ENCODE measurements at regions not wholly inside any gene's neighbourhood (a gene's known extent, or its start where the extent isn't known, plus 50 kb on each side); places are given as distances from the start of the nearest gene placed in this dataset.
A peak's percentile ranks its signal among the peaks of the same experiment; 100 is the strongest.

DNA sequence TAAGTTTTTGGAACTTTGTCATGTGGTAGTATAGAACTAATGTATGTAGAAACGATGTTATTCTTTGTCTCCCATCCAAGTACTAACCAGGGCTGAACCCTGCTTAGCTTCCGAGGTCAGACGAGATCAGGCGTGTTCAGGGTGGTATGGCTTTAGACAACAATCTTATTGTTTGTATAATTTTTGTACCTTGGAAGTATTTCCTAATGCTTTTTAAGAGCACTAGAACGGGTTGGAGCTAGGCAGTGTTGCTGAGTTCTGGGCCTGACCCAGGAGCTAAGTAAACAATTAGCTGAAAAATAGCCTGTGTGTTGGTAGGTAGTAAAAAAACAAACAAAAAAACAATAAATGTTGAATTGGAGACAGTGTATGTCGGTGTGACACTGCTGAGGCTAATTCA is 244.3 kb downstream of the EMP1 start (continued):
- TF ChIP-seq, protein P1, sequence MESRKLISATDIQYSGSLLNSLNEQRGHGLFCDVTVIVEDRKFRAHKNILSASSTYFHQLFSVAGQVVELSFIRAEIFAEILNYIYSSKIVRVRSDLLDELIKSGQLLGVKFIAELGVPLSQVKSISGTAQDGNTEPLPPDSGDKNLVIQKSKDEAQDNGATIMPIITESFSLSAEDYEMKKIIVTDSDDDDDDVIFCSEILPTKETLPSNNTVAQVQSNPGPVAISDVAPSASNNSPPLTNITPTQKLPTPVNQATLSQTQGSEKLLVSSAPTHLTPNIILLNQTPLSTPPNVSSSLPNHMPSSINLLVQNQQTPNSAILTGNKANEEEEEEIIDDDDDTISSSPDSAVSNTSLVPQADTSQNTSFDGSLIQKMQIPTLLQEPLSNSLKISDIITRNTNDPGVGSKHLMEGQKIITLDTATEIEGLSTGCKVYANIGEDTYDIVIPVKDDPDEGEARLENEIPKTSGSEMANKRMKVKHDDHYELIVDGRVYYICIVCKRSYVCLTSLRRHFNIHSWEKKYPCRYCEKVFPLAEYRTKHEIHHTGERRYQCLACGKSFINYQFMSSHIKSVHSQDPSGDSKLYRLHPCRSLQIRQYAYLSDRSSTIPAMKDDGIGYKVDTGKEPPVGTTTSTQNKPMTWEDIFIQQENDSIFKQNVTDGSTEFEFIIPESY (IDR thresholded peaks at IDR 0.05), result peak; percentile 59
- TF ChIP-seq RAD21 (IDR thresholded peaks at IDR 0.05) (peak; percentile 41 to 44), TAF1 (conservative IDR thresholded peaks at IDR 0.05) (no peak), NR2F2 (IDR thresholded peaks at IDR 0.05) (no peak), EGR1 (IDR thresholded peaks at IDR 0.05; ENCODE audit: low read depth in 2 of 2) (no peak)

GRCh38 chr12:13437541-13437940 is 241.0 kb downstream of the EMP1 start:
- Histone ChIP-seq H3K9me3 (ENCODE audit: control insufficient read depth in 4 of 4, low read length in 3 of 4) (no peaks in the 10 kb centered on the region), H3K9ac (ENCODE audit: low read depth in 1 of 2, low read length in 2 of 2) (no peak overlapping the region), H3K27me3 (ENCODE audit: control insufficient read depth in 4 of 4, insufficient read depth in 4 of 4, low read length in 3 of 4) (no peaks in the 10 kb centered on the region), H3K4me1 (ENCODE audit: control insufficient read depth in 4 of 4, insufficient read depth in 4 of 4, low read length in 3 of 4) (peaks cover 16 to 43% (median 30%) of the 10 kb centered on the region in 4 donors), H3K4me3 (ENCODE audit: low read depth in 1 of 3, low read length in 3 of 3) (no peak overlapping the region), H3K27ac (ENCODE audit: low read depth in 1 of 2, low read length in 2 of 2) (no peak overlapping the region), H3K36me3 (ENCODE audit: control insufficient read depth in 4 of 4, insufficient read depth in 3 of 4, low read depth in 1 of 4, low read length in 3 of 4) (no peaks in the 10 kb centered on the region)
- DNase-seq (ENCODE audit: low spot score), result no peak
- 97% methylated on average over 4 of the region's 4 CpGs for WGBS
- TF ChIP-seq CTCF (IDR thresholded peaks at IDR 0.05; ENCODE audit: low read depth, low read length, missing input control) (no peak), HNF4A (conservative IDR thresholded peaks at IDR 0.05) (no peak), RXRA (IDR thresholded peaks at IDR 0.05) (no peak), EGR1 (IDR thresholded peaks at IDR 0.05; ENCODE audit: low read depth in 2 of 2) (no peak), RAD21 (IDR thresholded peaks at IDR 0.05) (no peak), HNF4G (IDR thresholded peaks at IDR 0.05) (no peak), JUND (IDR thresholded peaks at IDR 0.05) (no peak), FOXA1 (IDR thresholded peaks at IDR 0.05) (no peak), GABPA (IDR thresholded peaks at IDR 0.05 in 1 of 2, conservative IDR thresholded peaks at IDR 0.05 in 1 of 2) (no peak), MAX (IDR thresholded peaks at IDR 0.05) (no peak), TAF1 (conservative IDR thresholded peaks at IDR 0.05) (no peak), FOXA2 (IDR thresholded peaks at IDR 0.05) (no peak)
- TF ChIP-seq, protein P2, sequence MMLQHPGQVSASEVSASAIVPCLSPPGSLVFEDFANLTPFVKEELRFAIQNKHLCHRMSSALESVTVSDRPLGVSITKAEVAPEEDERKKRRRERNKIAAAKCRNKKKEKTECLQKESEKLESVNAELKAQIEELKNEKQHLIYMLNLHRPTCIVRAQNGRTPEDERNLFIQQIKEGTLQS (IDR thresholded peaks at IDR 0.05), result no peak

DNA sequence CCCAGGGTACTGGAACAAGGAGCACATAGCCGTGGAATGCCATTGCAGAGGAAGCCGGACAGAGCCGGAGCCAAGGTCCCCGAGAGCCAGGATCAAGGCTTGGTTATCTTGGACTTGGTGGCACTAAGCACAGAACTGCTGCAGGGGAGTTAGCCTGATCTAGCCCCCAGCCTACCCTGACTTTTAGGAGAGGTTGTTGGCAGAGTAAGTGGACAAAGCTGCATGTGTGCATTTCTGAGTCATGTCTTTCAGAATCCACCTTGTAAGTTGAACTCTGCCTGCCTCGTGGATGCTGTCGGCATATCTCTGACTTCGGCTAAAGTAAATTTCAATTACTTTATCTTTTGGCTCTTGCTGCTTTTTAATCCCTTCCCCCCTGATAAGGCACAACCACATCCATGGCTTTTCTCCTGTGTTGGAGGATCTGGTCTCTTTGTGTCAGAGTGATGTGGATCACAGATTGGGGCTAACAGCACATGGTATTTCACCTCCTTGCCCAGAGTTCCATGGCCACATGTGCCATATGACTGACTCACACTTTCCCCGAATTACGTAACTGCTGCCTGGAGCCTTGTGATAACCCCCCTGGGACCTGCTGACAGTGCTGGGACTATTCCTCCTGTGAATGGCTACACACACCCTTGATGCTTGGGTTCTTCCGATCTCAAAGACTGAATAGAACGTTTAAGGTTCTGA is 240.3 kb downstream of the EMP1 start:
- Histone ChIP-seq H3K9me3 (ENCODE audit: control insufficient read depth in 4 of 4, low read length in 3 of 4) (no peaks in the 10 kb centered on the region), H3K4me1 (ENCODE audit: control insufficient read depth in 4 of 4, insufficient read depth in 4 of 4, low read length in 3 of 4) (peaks cover 16 to 37% (median 23%) of the 10 kb centered on the region in 4 donors), H3K4me3 (ENCODE audit: low read depth in 1 of 3, low read length in 3 of 3) (no peak overlapping the region), H3K36me3 (ENCODE audit: control insufficient read depth in 4 of 4, insufficient read depth in 3 of 4, low read depth in 1 of 4, low read length in 3 of 4) (no peaks in the 10 kb centered on the region), H3K9ac (ENCODE audit: low read depth in 1 of 2, low read length in 2 of 2) (no peak overlapping the region), H3K27me3 (ENCODE audit: control insufficient read depth in 4 of 4, insufficient read depth in 4 of 4, low read length in 3 of 4) (no peaks in the 10 kb centered on the region), H3K27ac (ENCODE audit: low read depth in 1 of 2, low read length in 2 of 2) (no peak overlapping the region)
- WGBS, result 60% methylated on average over 11 of the region's 11 CpGs
- no peak for DNase-seq (ENCODE audit: low spot score)
- TF ChIP-seq GABPA (IDR thresholded peaks at IDR 0.05 in 1 of 2, conservative IDR thresholded peaks at IDR 0.05 in 1 of 2) (no peak), FOXA2 (IDR thresholded peaks at IDR 0.05) (peak; percentile 13), RAD21 (IDR thresholded peaks at IDR 0.05) (peak in 1 of 2 donors; percentile 12), TAF1 (conservative IDR thresholded peaks at IDR 0.05) (no peak), FOXA1 (IDR thresholded peaks at IDR 0.05) (no peak), REST (IDR thresholded peaks at IDR 0.05) (no peak), HNF4G (IDR thresholded peaks at IDR 0.05) (no peak), YY1 (IDR thresholded peaks at IDR 0.05) (no peak), SP1 (IDR thresholded peaks at IDR 0.05) (peak; percentile 19), MAX (IDR thresholded peaks at IDR 0.05) (peak; percentile 88), JUND (IDR thresholded peaks at IDR 0.05) (peak; percentile 90), HNF4A (conservative IDR thresholded peaks at IDR 0.05) (peak; percentile 35 to 55)
- TF ChIP-seq, protein P1 (IDR thresholded peaks at IDR 0.05), result no peak
- TF ChIP-seq, protein P2 (IDR thresholded peaks at IDR 0.05), result no peak

Data from liver (tissue), 8 donors.